ENCODE measurements at regions not wholly inside any gene's neighbourhood (a gene's known extent, or its start where the extent isn't known, plus 50 kb on each side); places are given as distances from the start of the nearest gene placed in this dataset.

- DNase-seq, result no peak
Observed at GRCh38 chr7:46530081-46530750, 609.1 kb upstream of the IGFBP3 start.

- no peak for DNase-seq
Observed at GRCh38 chr7:46527360-46527759, 606.3 kb upstream of the IGFBP3 start.

- DNase-seq, result peak; percentile 11
Observed at GRCh38 chr7:46525876-46526275, 604.8 kb upstream of the IGFBP3 start.

- no peak for DNase-seq
Observed at GRCh38 chr7:46524350-46524749, 603.3 kb upstream of the IGFBP3 start.

GRCh38 chr7:46522354-46522906 lies 601.4 kb upstream of the IGFBP3 start:
- DNase-seq, result no peak

- DNase-seq, result no peak
Observed at GRCh38 chr7:46518713-46519112, 597.6 kb upstream of the IGFBP3 start.

- DNase-seq, result no peak
Observed at GRCh38 chr7:46515844-46516590, 594.9 kb upstream of the IGFBP3 start.

- DNase-seq, result no peak
Observed at GRCh38 chr7:46513447-46513848, 592.4 kb upstream of the IGFBP3 start.

- no peak for DNase-seq
Observed at GRCh38 chr7:46512891-46513413, 591.9 kb upstream of the IGFBP3 start.

GRCh38 chr7:46511442-46512215 lies 590.6 kb upstream of the IGFBP3 start:
- DNase-seq, result no peak

GRCh38 chr7:46508583-46508982 lies 587.5 kb upstream of the IGFBP3 start:
- DNase-seq, result no peak

- DNase-seq, result no peak
Observed at GRCh38 chr7:46507560-46507959, 586.5 kb upstream of the IGFBP3 start.

GRCh38 chr7:46494441-46494840 lies 573.4 kb upstream of the IGFBP3 start:
- DNase-seq, result no peak

GRCh38 chr7:46494028-46494427 lies 573.0 kb upstream of the IGFBP3 start:
- DNase-seq, result no peak

GRCh38 chr7:46493196-46493595 lies 572.1 kb upstream of the IGFBP3 start:
- no peak for DNase-seq

- DNase-seq, result no peak
Observed at GRCh38 chr7:46492466-46492865, 571.4 kb upstream of the IGFBP3 start.

GRCh38 chr7:46490406-46490805 lies 569.3 kb upstream of the IGFBP3 start:
- no peak for DNase-seq

GRCh38 chr7:46489106-46489505 lies 568.0 kb upstream of the IGFBP3 start:
- DNase-seq, result no peak

- DNase-seq, result no peak
Observed at GRCh38 chr7:46488607-46489006, 567.5 kb upstream of the IGFBP3 start.

GRCh38 chr7:46486256-46487206 lies 565.5 kb upstream of the IGFBP3 start:
- no peak for DNase-seq

GRCh38 chr7:46485481-46486065 lies 564.5 kb upstream of the IGFBP3 start:
- no peak for DNase-seq

- no peak for DNase-seq
Observed at GRCh38 chr7:46484906-46485305, 563.8 kb upstream of the IGFBP3 start.

Measured in NCI-H1105 treated with DMSO at 0.1 percent for 48 hours (cell line).